Stomach (tissue), 8 donors: ENCODE measurements at regions not wholly inside any gene's neighbourhood (a gene's known extent, or its start where the extent isn't known, plus 50 kb on each side); places are given as distances from the start of the nearest gene placed in this dataset.

Experiments
- DNase-seq, 2 donors: peaks; one replicate each; pipeline versions ENCODE4 v3.0.0 to v3.0.0-alpha.2; 2013 to 2019
- H3K27ac ChIP-seq, 5 donors: fragments of 200-600 bp in 4 of 5; sonication (generic) in 4 of 5; one replicate each; pipeline ENCODE4 v1.5.1; 2013 to 2019; ENCODE audit warnings: mild to moderate bottlenecking in 1 of 5, moderate library complexity in 1 of 5
- H3K27me3 ChIP-seq, 3 donors: fragments of 200-600 bp; sonication (generic); one replicate each; pipeline ENCODE4 v1.5.1; 2017 to 2019; ENCODE audit warnings: mixed run types in 1 of 3
- H3K36me3 ChIP-seq, 4 donors: fragments of 200-600 bp; sonication (generic); 1 replicate in 3 of 4; 2 replicates in 1 of 4; pipeline ENCODE4 v1.5.1; 2016 to 2019
- H3K4me1 ChIP-seq, 4 donors: fragments of 200-600 bp; sonication (generic); one replicate each; pipeline ENCODE4 v1.5.1; 2016 to 2019
- H3K4me3 ChIP-seq, 4 donors: fragments of 200-600 bp; sonication (generic) in 3 of 4; one replicate each; pipeline ENCODE4 v1.5.1; 2016 to 2019; ENCODE audit warnings: mild to moderate bottlenecking in 1 of 4
- H3K9me3 ChIP-seq, 4 donors: fragments of 200-600 bp; sonication (generic); one replicate each; pipeline ENCODE4 v1.5.1; 2016 to 2019
- EP300 ChIP-seq: sonication (generic); formaldehyde crosslinking; IDR thresholded peaks from one replicate; pipeline ENCODE4 v1.6.1; 2017; ENCODE audit warnings: antibody characterized with exemption
- POLR2A ChIP-seq, 4 donors: fragments of 450-650 bp; IDR thresholded peaks; one replicate each; pipeline ENCODE4 v1.6.1; 2016; ENCODE audit warnings: antibody characterized with exemption in 4 of 4, control low read depth in 2 of 4, mild to moderate bottlenecking in 1 of 4, moderate library complexity in 1 of 4
- POLR2AphosphoS5 ChIP-seq, 3 donors: sonication (generic); formaldehyde crosslinking; IDR thresholded peaks; one replicate each; pipeline ENCODE4 v1.6.1; 2016; ENCODE audit warnings: antibody characterized with exemption in 3 of 3
- WGBS, 5 donors: extraction: QIAGEN DNeasy Blood & Tissue Kit in 3 of 5; methylation state at CpG; one replicate each; pipeline versions ENCODE4 v1.1.5 to v1.1.7; 2013 to 2018; 5-methylcytosine and 5-hydroxymethylcytosine counted together
- intact Hi-C: fragments of 100-400 bp; cut with DNase I; formaldehyde crosslinking; loops from one replicate; pipeline ENCODE4 v1.15.1; 2023; ENCODE audit warnings: low total_unique reads
- TF ChIP-seq, protein P1 (sequence below), 7 experiments: fragments of 450-650 bp in 4 of 7; fragments of 200-600 bp in 3 of 7; sonication (generic) in 3 of 7; IDR thresholded peaks; one replicate each; pipeline ENCODE4 v1.5.1; 2016 to 2019; ENCODE audit warnings: antibody characterized with exemption in 7 of 7, control low read depth in 2 of 7, mild to moderate bottlenecking in 1 of 7
- donor health status: healthy with polysubstance abuse.
- donor health status: Bipolar disorder and iron deficiency.
- donor health status: healthy.

- intact Hi-C loops: no loop called here
- H3K4me1 ChIP-seq: peaks cover 5 to 25% (median 17%) of the 10 kb centered on the region in 4 donors
- H3K27ac ChIP-seq: peak overlapping the region in 1 of 5 donors; percentile 9
- 70 to 85% (median 78%) methylated on average over 5 of the region's 5 CpGs for WGBS, 5 donors
- DNase-seq: no peak
- H3K4me3 ChIP-seq: no peak overlapping the region
- no peak for TF ChIP-seq POLR2A (IDR thresholded peaks at IDR 0.05)
- no peaks in the 10 kb centered on the region for H3K27me3 ChIP-seq
- no peaks in the 10 kb centered on the region for H3K36me3 ChIP-seq
- no peaks in the 10 kb centered on the region for H3K9me3 ChIP-seq
Measured at GRCh38 chr11:19566583-19567379, 145.9 kb upstream of the NAV2 start.

DNA sequence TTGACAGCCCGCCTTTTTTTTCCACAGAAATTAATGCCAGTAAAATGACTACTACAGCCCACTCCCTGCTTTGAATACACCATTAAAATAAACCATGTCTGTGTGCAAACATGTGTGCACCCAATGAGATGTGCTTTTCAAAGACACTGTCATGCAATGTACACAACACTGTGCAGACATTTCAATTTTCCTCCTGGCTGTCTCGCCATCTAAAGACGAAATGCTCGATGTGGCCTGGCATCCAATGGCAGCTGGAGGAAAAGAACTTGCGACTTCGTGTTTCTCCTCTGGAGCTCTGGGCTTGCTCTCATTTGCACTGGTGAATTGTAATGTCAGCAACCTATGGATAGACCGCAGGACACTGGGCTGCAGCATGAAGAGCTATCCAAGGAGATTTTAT, 147.0 kb upstream of the NAV2 start:
- WGBS, 5 donors: 89 to 98% (median 94%) methylated on average over 7 of the region's 7 CpGs
- peaks cover 5 to 25% (median 17%) of the 10 kb centered on the region in 4 donors for H3K4me1 ChIP-seq
- no peak for DNase-seq
- no peaks in the 10 kb centered on the region for H3K36me3 ChIP-seq
- TF ChIP-seq EP300: no peak
- TF ChIP-seq, protein P1, sequence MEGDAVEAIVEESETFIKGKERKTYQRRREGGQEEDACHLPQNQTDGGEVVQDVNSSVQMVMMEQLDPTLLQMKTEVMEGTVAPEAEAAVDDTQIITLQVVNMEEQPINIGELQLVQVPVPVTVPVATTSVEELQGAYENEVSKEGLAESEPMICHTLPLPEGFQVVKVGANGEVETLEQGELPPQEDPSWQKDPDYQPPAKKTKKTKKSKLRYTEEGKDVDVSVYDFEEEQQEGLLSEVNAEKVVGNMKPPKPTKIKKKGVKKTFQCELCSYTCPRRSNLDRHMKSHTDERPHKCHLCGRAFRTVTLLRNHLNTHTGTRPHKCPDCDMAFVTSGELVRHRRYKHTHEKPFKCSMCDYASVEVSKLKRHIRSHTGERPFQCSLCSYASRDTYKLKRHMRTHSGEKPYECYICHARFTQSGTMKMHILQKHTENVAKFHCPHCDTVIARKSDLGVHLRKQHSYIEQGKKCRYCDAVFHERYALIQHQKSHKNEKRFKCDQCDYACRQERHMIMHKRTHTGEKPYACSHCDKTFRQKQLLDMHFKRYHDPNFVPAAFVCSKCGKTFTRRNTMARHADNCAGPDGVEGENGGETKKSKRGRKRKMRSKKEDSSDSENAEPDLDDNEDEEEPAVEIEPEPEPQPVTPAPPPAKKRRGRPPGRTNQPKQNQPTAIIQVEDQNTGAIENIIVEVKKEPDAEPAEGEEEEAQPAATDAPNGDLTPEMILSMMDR (IDR thresholded peaks at IDR 0.05): no peak
- no peak for TF ChIP-seq POLR2A (IDR thresholded peaks at IDR 0.05)
- no peak for TF ChIP-seq POLR2AphosphoS5 (IDR thresholded peaks at IDR 0.05)
- peak overlapping the region in 1 of 5 donors; percentile 86 for H3K27ac ChIP-seq
- H3K27me3 ChIP-seq: no peaks in the 10 kb centered on the region
- H3K4me3 ChIP-seq: no peak overlapping the region
- intact Hi-C loops: no loop called here
- H3K9me3 ChIP-seq: no peaks in the 10 kb centered on the region

DNA sequence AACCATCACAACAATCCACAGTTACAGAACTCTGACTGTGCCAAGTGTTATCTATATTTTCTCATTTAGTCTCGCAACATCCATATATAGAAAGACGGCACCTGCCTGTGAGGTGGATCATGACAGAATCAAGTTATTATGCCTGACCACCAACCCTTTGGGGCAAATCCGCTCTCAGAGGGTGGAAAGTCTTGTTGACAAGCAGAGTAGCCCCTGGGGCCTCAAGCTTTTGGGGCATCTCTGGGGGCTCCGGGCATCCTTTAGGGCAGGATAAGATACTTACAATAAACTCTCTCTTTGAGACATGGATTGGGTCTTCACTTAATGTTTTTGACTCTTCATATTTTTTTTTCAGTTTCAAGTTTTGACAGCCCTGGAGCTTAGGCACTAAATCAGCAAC, 150.5 kb upstream of the NAV2 start:
- TF ChIP-seq POLR2AphosphoS5 (IDR thresholded peaks at IDR 0.05) (no peak), EP300 (no peak), POLR2A (IDR thresholded peaks at IDR 0.05) (no peak)
- TF ChIP-seq, protein P1 (IDR thresholded peaks at IDR 0.05): no peak
- H3K4me1 ChIP-seq: peaks cover 9 to 20% (median 15%) of the 10 kb centered on the region in 4 donors
- no peaks in the 10 kb centered on the region for H3K36me3 ChIP-seq
- DNase-seq: no peak
- intact Hi-C loops: loop anchor here (5.0 kb wide), 2 partner anchors 180 to 345 kb away; no protein-coding TSS in a partner anchor
- 92 to 96% (median 94%) methylated on average over 4 of the region's 4 CpGs for WGBS, 5 donors
- H3K4me3 ChIP-seq: no peak overlapping the region
- H3K27ac ChIP-seq: no peak overlapping the region
- H3K9me3 ChIP-seq: no peaks in the 10 kb centered on the region
- no peaks in the 10 kb centered on the region for H3K27me3 ChIP-seq

- WGBS, 5 donors: 66 to 84% (median 69%) methylated on average over 8 of the region's 8 CpGs
Measured at GRCh38 chr11:19561011-19561410, 151.6 kb upstream of the NAV2 start.

More at GRCh38 chr11:19561011-19561410, 151.6 kb upstream of the NAV2 start:
- no peak for TF ChIP-seq POLR2A (IDR thresholded peaks at IDR 0.05)
- no peak for TF ChIP-seq EP300
- TF ChIP-seq, protein P1 (IDR thresholded peaks at IDR 0.05): no peak
- TF ChIP-seq POLR2AphosphoS5 (IDR thresholded peaks at IDR 0.05): no peak
- no peaks in the 10 kb centered on the region for H3K9me3 ChIP-seq
- H3K36me3 ChIP-seq: no peaks in the 10 kb centered on the region
- no peak overlapping the region for H3K27ac ChIP-seq
- H3K27me3 ChIP-seq: no peaks in the 10 kb centered on the region
- no peak for DNase-seq
- H3K4me3 ChIP-seq: no peak overlapping the region
- H3K4me1 ChIP-seq: peaks cover 9 to 14% (median 10%) of the 10 kb centered on the region in 4 donors
- intact Hi-C loops: loop anchor here (5.0 kb wide), 2 partner anchors 181 to 346 kb away; no protein-coding TSS in a partner anchor
